HEK293 (cell line): ENCODE measurements at regions not wholly inside any gene's neighbourhood (a gene's known extent, or its start where the extent isn't known, plus 50 kb on each side); places are given as distances from the start of the nearest gene placed in this dataset.
A peak's percentile ranks its signal among the peaks of the same experiment; 100 is the strongest.

Experiments
- CTCF ChIA-PET: fragments of 350-600 bp; formaldehyde crosslinking; extraction: SDS; loops from one replicate; lab custom pipeline; 2021; ENCODE audit warnings: antibody characterized with exemption; lab: Yijun Ruan, JAX
- POLR2A ChIA-PET: fragments of 300-600 bp; formaldehyde crosslinking; extraction: SDS; loops from one replicate; lab custom pipeline; 2020; ENCODE audit warnings: antibody characterized with exemption, inconsistent platforms; lab: Yijun Ruan, JAX
- H3K27ac ChIP-seq: fragments of 200-500 bp; sonication (Bioruptor generic); 2 replicates; pipeline ENCODE4 v1.5.1; 2014; ENCODE audit warnings: low read depth, low read length, control low read depth, inconsistent platforms; ENCODE audit errors: extremely low read depth
- H3K36me3 ChIP-seq, 2 experiments: fragments of 200-500 bp in 1 of 2; sonication (Bioruptor generic) in 1 of 2; 1 replicate in 1 of 2; 2 replicates in 1 of 2; pipeline ENCODE4 v1.5.1; 2014 to 2017; ENCODE audit warnings: inconsistent platforms in 2 of 2, low read length in 2 of 2; ENCODE audit not compliant: control insufficient read depth in 2 of 2, insufficient read depth in 1 of 2
- H3K4me1 ChIP-seq: fragments of 200-500 bp; sonication (Bioruptor generic); 2 replicates; pipeline ENCODE4 v1.5.1; 2014; ENCODE audit warnings: mild to moderate bottlenecking, low read length, inconsistent platforms; ENCODE audit not compliant: control insufficient read depth, insufficient read depth
- H3K4me3 ChIP-seq: 2 replicates; pipeline ENCODE4 v1.5.1; 2011; ENCODE audit warnings: low read depth, mild to moderate bottlenecking, control low read depth, low read length, moderate library complexity
- H3K9me3 ChIP-seq: fragments of 200-500 bp; sonication (Bioruptor generic); 2 replicates; pipeline ENCODE4 v1.5.1; 2014; ENCODE audit warnings: low read depth, low read length, inconsistent platforms; ENCODE audit not compliant: control insufficient read depth, insufficient read depth
- HOXA7 ChIP-seq: sonication (generic); formaldehyde crosslinking; IDR thresholded peaks from 2 replicates; pipeline ENCODE4 v1.8.1; 2022; ENCODE audit warnings: missing genetic modification reagents, borderline replicate concordance
- KLF7 ChIP-seq: fragments of 450-650 bp; formaldehyde crosslinking; IDR thresholded peaks from 2 replicates; pipeline ENCODE4 v1.5.1; 2016; ENCODE audit warnings: missing biosample characterization, missing genetic modification characterization, borderline replicate concordance
- TRIM28 ChIP-seq: IDR thresholded peaks from 2 replicates; pipeline ENCODE4 v1.6.1; 2011; ENCODE audit warnings: low read length, control low read depth, borderline replicate concordance
- ZNF114 ChIP-seq: fragments of 450-650 bp; formaldehyde crosslinking; IDR thresholded peaks from 2 replicates; pipeline ENCODE4 v1.5.0; 2017; ENCODE audit warnings: missing biosample characterization, missing genetic modification characterization
- ZNF155 ChIP-seq: fragments of 450-650 bp; formaldehyde crosslinking; IDR thresholded peaks from 2 replicates; pipeline ENCODE4 v1.5.1; 2016; ENCODE audit warnings: missing biosample characterization, missing genetic modification characterization
- ZNF2 ChIP-seq: fragments of 450-650 bp; formaldehyde crosslinking; IDR thresholded peaks from 2 replicates; pipeline ENCODE4 v1.5.1; 2016; ENCODE audit warnings: missing biosample characterization, missing genetic modification characterization
- ZNF202 ChIP-seq: fragments of 450-650 bp; formaldehyde crosslinking; IDR thresholded peaks from 2 replicates; pipeline ENCODE4 v1.5.1; 2016; ENCODE audit warnings: missing biosample characterization, missing genetic modification characterization, borderline replicate concordance
- ZNF214 ChIP-seq: fragments of 450-650 bp; formaldehyde crosslinking; IDR thresholded peaks from 2 replicates; pipeline ENCODE4 v1.5.1; 2017; ENCODE audit warnings: missing biosample characterization, mild to moderate bottlenecking, missing genetic modification characterization, borderline replicate concordance
- ZNF239 ChIP-seq: fragments of 450-650 bp; formaldehyde crosslinking; IDR thresholded peaks from 2 replicates; pipeline ENCODE4 v1.5.1; 2016; ENCODE audit warnings: missing biosample characterization, missing genetic modification characterization
- ZNF274 ChIP-seq, 2 experiments: fragments of 200-500 bp in 1 of 2; fragments of 450-650 bp in 1 of 2; sonication (Bioruptor generic) in 1 of 2; formaldehyde crosslinking in 1 of 2; IDR thresholded peaks; 2 replicates each; pipeline versions ENCODE4 v1.5.1 to v1.6.1; 2014 to 2016; ENCODE audit warnings: borderline replicate concordance in 1 of 2, inconsistent platforms in 1 of 2, low read length in 1 of 2, missing biosample characterization in 1 of 2, missing genetic modification characterization in 1 of 2
- ZNF37A ChIP-seq: fragments of 450-650 bp; IDR thresholded peaks from 2 replicates; pipeline ENCODE4 v1.5.1; 2018; ENCODE audit warnings: missing biosample characterization, missing genetic modification characterization
- ZNF521 ChIP-seq: fragments of 450-650 bp; formaldehyde crosslinking; IDR thresholded peaks from 2 replicates; pipeline ENCODE4 v1.5.1; 2017; ENCODE audit warnings: missing biosample characterization, mild to moderate bottlenecking, missing genetic modification characterization
- ZNF561 ChIP-seq: fragments of 450-650 bp; IDR thresholded peaks from 2 replicates; pipeline ENCODE4 v1.5.1; 2018; ENCODE audit warnings: missing biosample characterization, missing genetic modification characterization, borderline replicate concordance
- ZNF585B ChIP-seq: fragments of 450-650 bp; formaldehyde crosslinking; IDR thresholded peaks from 2 replicates; pipeline ENCODE4 v1.5.1; 2016; ENCODE audit warnings: missing biosample characterization, missing genetic modification characterization
- ZNF600 ChIP-seq: fragments of 450-650 bp; formaldehyde crosslinking; IDR thresholded peaks from 2 replicates; pipeline ENCODE4 v1.5.1; 2016; ENCODE audit warnings: missing biosample characterization, missing genetic modification characterization
- ZNF610 ChIP-seq: fragments of 450-650 bp; formaldehyde crosslinking; IDR thresholded peaks from 2 replicates; pipeline ENCODE4 v1.5.1; 2016; ENCODE audit warnings: missing biosample characterization, missing genetic modification characterization, borderline replicate concordance
- ZNF654 ChIP-seq: fragments of 450-650 bp; formaldehyde crosslinking; IDR thresholded peaks from 2 replicates; pipeline ENCODE4 v1.5.1; 2016; ENCODE audit warnings: low read depth, missing biosample characterization, missing genetic modification characterization
- ZNF791 ChIP-seq: fragments of 450-650 bp; formaldehyde crosslinking; IDR thresholded peaks from 2 replicates; pipeline ENCODE4 v1.5.1; 2016; ENCODE audit warnings: missing biosample characterization, missing genetic modification characterization
- TF ChIP-seq, protein P1 (sequence below): fragments of 450-650 bp; formaldehyde crosslinking; IDR thresholded peaks from 2 replicates; pipeline ENCODE4 v1.5.1; 2016; ENCODE audit warnings: missing biosample characterization, missing genetic modification characterization
- TF ChIP-seq, protein P2 (sequence below): fragments of 450-650 bp; formaldehyde crosslinking; IDR thresholded peaks from 2 replicates; pipeline ENCODE4 v1.5.1; 2016; ENCODE audit warnings: missing biosample characterization, missing genetic modification characterization
- TF ChIP-seq, protein P3 (sequence below): fragments of 450-650 bp; formaldehyde crosslinking; IDR thresholded peaks from 2 replicates; pipeline ENCODE4 v1.5.1; 2016; ENCODE audit warnings: missing biosample characterization, missing genetic modification characterization
- TF ChIP-seq, protein P4 (sequence below): fragments of 450-650 bp; formaldehyde crosslinking; IDR thresholded peaks from 2 replicates; pipeline ENCODE4; 2016; ENCODE audit warnings: missing biosample characterization, missing genetic modification characterization
- TF ChIP-seq, protein P5 (sequence below): fragments of 450-650 bp; formaldehyde crosslinking; IDR thresholded peaks from 2 replicates; pipeline ENCODE4 v1.5.1; 2016; ENCODE audit warnings: missing biosample characterization, missing genetic modification characterization

DNA sequence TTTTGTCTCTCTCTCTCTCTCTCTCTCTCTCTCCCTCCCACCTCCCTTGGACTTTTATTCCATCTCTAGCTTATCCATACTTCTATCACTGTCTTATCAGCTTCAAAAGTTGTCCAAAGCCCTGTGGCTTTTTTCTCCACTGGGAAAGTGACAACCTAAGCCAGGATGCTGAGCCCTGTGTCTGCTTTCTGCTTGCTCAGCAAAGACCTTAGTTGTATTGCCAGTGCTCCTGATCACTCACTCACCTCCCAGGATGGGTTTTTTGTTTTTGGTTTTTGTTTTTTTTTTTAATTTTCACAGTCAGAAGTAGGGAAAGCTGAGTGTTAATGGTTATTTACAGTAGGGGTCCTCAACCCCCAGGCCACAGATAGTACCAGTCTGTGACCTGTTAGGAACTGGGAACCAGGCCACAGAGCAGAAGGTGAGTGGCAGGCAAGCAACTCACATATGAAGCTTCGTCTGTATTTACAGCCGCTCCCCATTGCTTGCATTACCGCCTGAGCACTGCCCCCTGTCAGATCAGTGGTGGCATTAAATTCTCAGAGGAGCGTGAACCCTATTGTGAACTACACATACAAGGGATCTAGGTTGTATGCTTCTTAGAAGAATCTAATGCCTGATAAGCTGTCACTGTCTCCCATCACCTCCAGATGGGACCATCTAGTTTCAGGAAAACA is 125.0 kb upstream of the ID4 start:
- Histone ChIP-seq H3K4me1 (peaks cover 4% of the 10 kb centered on the region; the same call in 1 of the 2 replicates), H3K9me3 (no peaks in the 10 kb centered on the region), H3K27ac (no peak overlapping the region), H3K4me3 (no peak overlapping the region), H3K36me3 (no peaks in the 10 kb centered on the region)
- CTCF ChIA-PET: interaction anchor here (0.5 to 2.0 kb wide), 9 partner anchors 13 to 1192 kb away, joined by 3 to 5 read pairs (median 3); no protein-coding TSS in a partner anchor
- POLR2A ChIA-PET: interaction anchor here (2.6 kb wide), 1 partner anchor 125 kb away, joined by 7 read pairs; the partner anchor contains the start of gene ID4
- peak; percentile 99 for TF ChIP-seq ZNF610 (tag by site-specific recombination)
- TF ChIP-seq HOXA7 (CRISPR knock-in tag): no peak
- no peak for TF ChIP-seq ZNF202 (tag by site-specific recombination)

DNA sequence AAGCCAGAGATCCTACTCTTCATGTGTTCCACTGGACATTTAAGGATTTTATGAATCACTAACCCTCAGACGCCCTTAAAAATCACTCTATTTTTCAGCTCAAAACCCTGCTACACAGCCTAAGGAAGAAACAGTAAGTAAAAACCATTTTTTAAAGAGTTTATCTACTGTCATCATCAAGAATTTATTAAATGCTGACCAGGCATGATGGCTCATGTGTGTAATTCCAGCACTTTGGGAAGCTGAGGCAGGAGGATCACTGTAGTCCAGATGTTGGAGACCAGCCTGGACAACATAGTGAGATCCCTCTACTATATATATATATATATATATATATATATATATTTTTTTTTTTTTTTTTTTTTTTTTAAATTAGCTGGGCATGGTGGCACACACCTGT is 124.2 kb upstream of the ID4 start:
- Histone ChIP-seq H3K4me1 (peaks cover 4% of the 10 kb centered on the region; the same call in 1 of the 2 replicates), H3K9me3 (no peaks in the 10 kb centered on the region), H3K36me3 (no peaks in the 10 kb centered on the region), H3K27ac (no peak overlapping the region), H3K4me3 (no peak overlapping the region)
- POLR2A ChIA-PET: interaction anchor here (2.6 kb wide), 1 partner anchor 124 kb away, joined by 7 read pairs; the partner anchor contains the start of gene ID4
- TF ChIP-seq ZNF654 (tag by site-specific recombination): no peak
- no peak for TF ChIP-seq ZNF791 (tag by site-specific recombination)
- TF ChIP-seq, protein P1, sequence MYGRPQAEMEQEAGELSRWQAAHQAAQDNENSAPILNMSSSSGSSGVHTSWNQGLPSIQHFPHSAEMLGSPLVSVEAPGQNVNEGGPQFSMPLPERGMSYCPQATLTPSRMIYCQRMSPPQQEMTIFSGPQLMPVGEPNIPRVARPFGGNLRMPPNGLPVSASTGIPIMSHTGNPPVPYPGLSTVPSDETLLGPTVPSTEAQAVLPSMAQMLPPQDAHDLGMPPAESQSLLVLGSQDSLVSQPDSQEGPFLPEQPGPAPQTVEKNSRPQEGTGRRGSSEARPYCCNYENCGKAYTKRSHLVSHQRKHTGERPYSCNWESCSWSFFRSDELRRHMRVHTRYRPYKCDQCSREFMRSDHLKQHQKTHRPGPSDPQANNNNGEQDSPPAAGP: no peak
- TF ChIP-seq, protein P2, sequence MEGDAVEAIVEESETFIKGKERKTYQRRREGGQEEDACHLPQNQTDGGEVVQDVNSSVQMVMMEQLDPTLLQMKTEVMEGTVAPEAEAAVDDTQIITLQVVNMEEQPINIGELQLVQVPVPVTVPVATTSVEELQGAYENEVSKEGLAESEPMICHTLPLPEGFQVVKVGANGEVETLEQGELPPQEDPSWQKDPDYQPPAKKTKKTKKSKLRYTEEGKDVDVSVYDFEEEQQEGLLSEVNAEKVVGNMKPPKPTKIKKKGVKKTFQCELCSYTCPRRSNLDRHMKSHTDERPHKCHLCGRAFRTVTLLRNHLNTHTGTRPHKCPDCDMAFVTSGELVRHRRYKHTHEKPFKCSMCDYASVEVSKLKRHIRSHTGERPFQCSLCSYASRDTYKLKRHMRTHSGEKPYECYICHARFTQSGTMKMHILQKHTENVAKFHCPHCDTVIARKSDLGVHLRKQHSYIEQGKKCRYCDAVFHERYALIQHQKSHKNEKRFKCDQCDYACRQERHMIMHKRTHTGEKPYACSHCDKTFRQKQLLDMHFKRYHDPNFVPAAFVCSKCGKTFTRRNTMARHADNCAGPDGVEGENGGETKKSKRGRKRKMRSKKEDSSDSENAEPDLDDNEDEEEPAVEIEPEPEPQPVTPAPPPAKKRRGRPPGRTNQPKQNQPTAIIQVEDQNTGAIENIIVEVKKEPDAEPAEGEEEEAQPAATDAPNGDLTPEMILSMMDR (tag by site-specific recombination): no peak
- no peak for TF ChIP-seq ZNF37A (tag by site-specific recombination)
- CTCF ChIA-PET: interaction anchor here (0.5 to 2.0 kb wide), 5 partner anchors 13 to 91 kb away, joined by 3 to 5 read pairs (median 3); no protein-coding TSS in a partner anchor

DNA sequence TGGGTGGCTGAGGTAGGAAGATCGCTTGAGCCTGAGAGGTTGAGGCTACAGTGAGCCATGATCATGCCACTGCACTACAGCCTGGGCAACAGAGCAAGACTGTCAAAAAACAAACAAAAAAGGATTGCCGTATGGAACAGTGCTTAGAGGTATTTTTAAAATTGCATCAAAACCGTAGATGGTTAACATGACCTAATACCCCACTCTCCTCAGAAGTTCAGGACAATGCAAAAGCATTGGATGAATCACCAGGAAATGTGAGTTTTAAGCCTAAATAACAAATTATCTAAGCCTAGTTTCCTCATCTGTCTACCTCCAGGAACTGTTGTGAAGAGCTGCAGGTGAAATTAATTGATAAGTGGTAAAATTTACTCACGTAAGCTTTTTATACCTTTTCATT is 123.8 kb upstream of the ID4 start:
- no peak overlapping the region for H3K4me3 ChIP-seq
- peaks cover 4% of the 10 kb centered on the region; the same call in 1 of the 2 replicates for H3K4me1 ChIP-seq
- ChIA-PET POLR2A (interaction anchor here (2.6 kb wide), 1 partner anchor 124 kb away, joined by 7 read pairs; the partner anchor contains the start of gene ID4), CTCF (interaction anchor here (1.2 to 2.0 kb wide), 2 partner anchors 14 to 21 kb away, joined by 3 to 5 read pairs; no protein-coding TSS in a partner anchor)
- no peaks in the 10 kb centered on the region for H3K9me3 ChIP-seq
- H3K27ac ChIP-seq: no peak overlapping the region
- H3K36me3 ChIP-seq: no peaks in the 10 kb centered on the region
- TF ChIP-seq ZNF114 (tag by site-specific recombination) (no peak), ZNF585B (no peak), ZNF274 (IDR thresholded peaks at IDR 0.05; ENCODE audit: low read length) (no peak), ZNF274 (tag by site-specific recombination; IDR thresholded peaks at IDR 0.05; ENCODE audit: borderline replicate concordance) (no peak), TRIM28 (no peak), ZNF155 (no peak), ZNF600 (tag by site-specific recombination) (no peak), ZNF214 (tag by site-specific recombination) (no peak), ZNF239 (tag by site-specific recombination) (no peak), KLF7 (no peak), ZNF2 (tag by site-specific recombination) (no peak), ZNF561 (tag by site-specific recombination) (no peak), ZNF521 (tag by site-specific recombination) (no peak)
- TF ChIP-seq, protein P3, sequence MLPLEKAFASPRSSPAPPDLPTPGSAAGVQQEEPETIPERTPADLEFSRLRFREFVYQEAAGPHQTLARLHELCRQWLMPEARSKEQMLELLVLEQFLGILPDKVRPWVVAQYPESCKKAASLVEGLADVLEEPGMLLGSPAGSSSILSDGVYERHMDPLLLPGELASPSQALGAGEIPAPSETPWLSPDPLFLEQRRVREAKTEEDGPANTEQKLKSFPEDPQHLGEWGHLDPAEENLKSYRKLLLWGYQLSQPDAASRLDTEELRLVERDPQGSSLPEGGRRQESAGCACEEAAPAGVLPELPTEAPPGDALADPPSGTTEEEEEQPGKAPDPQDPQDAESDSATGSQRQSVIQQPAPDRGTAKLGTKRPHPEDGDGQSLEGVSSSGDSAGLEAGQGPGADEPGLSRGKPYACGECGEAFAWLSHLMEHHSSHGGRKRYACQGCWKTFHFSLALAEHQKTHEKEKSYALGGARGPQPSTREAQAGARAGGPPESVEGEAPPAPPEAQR (tag by site-specific recombination): no peak
- TF ChIP-seq, protein P4, sequence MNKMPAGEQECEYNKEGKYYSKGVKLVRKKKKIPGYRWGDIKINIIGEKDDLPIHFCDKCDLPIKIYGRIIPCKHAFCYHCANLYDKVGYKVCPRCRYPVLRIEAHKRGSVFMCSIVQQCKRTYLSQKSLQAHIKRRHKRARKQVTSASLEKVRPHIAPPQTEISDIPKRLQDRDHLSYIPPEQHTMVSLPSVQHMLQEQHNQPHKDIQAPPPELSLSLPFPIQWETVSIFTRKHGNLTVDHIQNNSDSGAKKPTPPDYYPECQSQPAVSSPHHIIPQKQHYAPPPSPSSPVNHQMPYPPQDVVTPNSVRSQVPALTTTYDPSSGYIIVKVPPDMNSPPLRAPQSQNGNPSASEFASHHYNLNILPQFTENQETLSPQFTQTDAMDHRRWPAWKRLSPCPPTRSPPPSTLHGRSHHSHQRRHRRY (tag by site-specific recombination): no peak
- TF ChIP-seq, protein P5, sequence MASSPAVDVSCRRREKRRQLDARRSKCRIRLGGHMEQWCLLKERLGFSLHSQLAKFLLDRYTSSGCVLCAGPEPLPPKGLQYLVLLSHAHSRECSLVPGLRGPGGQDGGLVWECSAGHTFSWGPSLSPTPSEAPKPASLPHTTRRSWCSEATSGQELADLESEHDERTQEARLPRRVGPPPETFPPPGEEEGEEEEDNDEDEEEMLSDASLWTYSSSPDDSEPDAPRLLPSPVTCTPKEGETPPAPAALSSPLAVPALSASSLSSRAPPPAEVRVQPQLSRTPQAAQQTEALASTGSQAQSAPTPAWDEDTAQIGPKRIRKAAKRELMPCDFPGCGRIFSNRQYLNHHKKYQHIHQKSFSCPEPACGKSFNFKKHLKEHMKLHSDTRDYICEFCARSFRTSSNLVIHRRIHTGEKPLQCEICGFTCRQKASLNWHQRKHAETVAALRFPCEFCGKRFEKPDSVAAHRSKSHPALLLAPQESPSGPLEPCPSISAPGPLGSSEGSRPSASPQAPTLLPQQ (tag by site-specific recombination): no peak
